PC-9 (cell line): ENCODE measurements at regions not wholly inside any gene's neighbourhood (a gene's known extent, or its start where the extent isn't known, plus 50 kb on each side); places are given as distances from the start of the nearest gene placed in this dataset.

Experiments used
- BruUV-seq: library from RNA; stranded (reverse); fragments of 400-500 nt; replicated peaks from 2 replicates; lab custom pipeline; 2021; lab: Mats Ljungman, UMichigan
- CTCF ChIA-PET: fragments of 300-600 bp; sonication (Branson Sonifier 250); formaldehyde crosslinking; loops from one replicate; lab custom pipeline; 2022; ENCODE audit warnings: antibody characterized with exemption; lab: Charles Lee
- POLR2A ChIA-PET: fragments of 300-600 bp; sonication (Branson Sonifier 250); formaldehyde crosslinking; loops from one replicate; lab custom pipeline; 2022; ENCODE audit warnings: antibody characterized with exemption; ENCODE audit not compliant: unreplicated experiment; lab: Charles Lee
- DNase-seq, 2 experiments: peaks; one replicate each; pipeline versions ENCODE4 v3.0.0 to v3.0.0-alpha.2; 2015 to 2022; ENCODE audit warnings: mixed read lengths in 1 of 2
- H2AFZ ChIP-seq: fragments of 200-600 bp; sonication (generic); 2 replicates; pipeline ENCODE4 v1.8.1; 2017; ENCODE audit warnings: antibody characterized with exemption
- H3F3A ChIP-seq: fragments of 200-600 bp; sonication (generic); 2 replicates; pipeline ENCODE4 v1.8.1; 2017; ENCODE audit warnings: antibody characterized with exemption, mild to moderate bottlenecking, low read depth; ENCODE audit not compliant: insufficient read depth
- H3K27ac ChIP-seq: fragments of 200-600 bp; sonication (generic); 2 replicates; pipeline ENCODE4 v1.6.1; 2016; ENCODE audit warnings: mixed run types
- H3K27me3 ChIP-seq: fragments of 200-600 bp; sonication (generic); 2 replicates; pipeline ENCODE4 v1.6.1; 2016; ENCODE audit warnings: low read depth, mixed run types; ENCODE audit not compliant: insufficient read depth
- H3K36me3 ChIP-seq: fragments of 200-600 bp; sonication (generic); 2 replicates; pipeline ENCODE4 v1.6.1; 2016; ENCODE audit warnings: low read depth, mixed run types
- H3K4me1 ChIP-seq: fragments of 200-600 bp; sonication (generic); replicated peaks from 2 replicates; pipeline ENCODE4 v1.6.1; 2016; ENCODE audit warnings: mixed run types; ENCODE audit not compliant: insufficient read depth
- H3K4me2 ChIP-seq: fragments of 200-600 bp; sonication (generic); 2 replicates; pipeline ENCODE4 v1.6.1; 2017; ENCODE audit warnings: mixed run types
- H3K4me3 ChIP-seq: fragments of 200-600 bp; sonication (generic); 2 replicates; pipeline ENCODE4 v1.6.1; 2016; ENCODE audit warnings: mixed run types
- H3K79me2 ChIP-seq: fragments of 200-600 bp; sonication (generic); 2 replicates; pipeline ENCODE4 v1.6.1; 2017; ENCODE audit warnings: low read depth, mixed run types
- H3K9me2 ChIP-seq: fragments of 200-600 bp; sonication (generic); 2 replicates; pipeline ENCODE4 v1.8.1; 2017; ENCODE audit warnings: mild to moderate bottlenecking; ENCODE audit not compliant: insufficient read depth
- H3K9me3 ChIP-seq: fragments of 200-600 bp; sonication (generic); 2 replicates; pipeline ENCODE4 v1.8.1; 2016; ENCODE audit warnings: low read depth; ENCODE audit not compliant: insufficient read depth
- H4K20me1 ChIP-seq: fragments of 200-600 bp; sonication (generic); 2 replicates; pipeline ENCODE4 v1.8.1; 2017; ENCODE audit not compliant: insufficient read depth
- CTCF ChIP-seq: fragments of 200-600 bp; sonication (generic); conservative IDR thresholded peaks from 2 replicates; pipeline ENCODE4 v1.6.1; 2017; ENCODE audit warnings: mixed run types, antibody characterized with exemption, mild to moderate bottlenecking, moderate library complexity
- EZH2 ChIP-seq: fragments of 200-600 bp; sonication (generic); IDR thresholded peaks from 2 replicates; pipeline ENCODE4 v1.8.0; 2017; ENCODE audit warnings: antibody characterized with exemption, low read depth
- intact Hi-C: fragments of 100-400 bp; cut with micrococcal nuclease; formaldehyde crosslinking; loops from one replicate; pipeline ENCODE4 v1.10.0; 2022; ENCODE audit not compliant: unreplicated experiment

- no peak overlapping the region for H3K4me3 ChIP-seq
- no peak for DNase-seq
- CTCF ChIA-PET, result no interaction called here
- H3K9me3 ChIP-seq, result no peaks in the 10 kb centered on the region; the same call in 1 of the 2 replicates
- H3K36me3 ChIP-seq, result no peaks in the 10 kb centered on the region
- BruUV-seq, result no TSS peak
- no peak overlapping the region for H3K27ac ChIP-seq
- POLR2A ChIA-PET, result no interaction called here
- H3K79me2 ChIP-seq, result no peaks in the 10 kb centered on the region
- intact Hi-C loops, result no loop called here
- no peaks in the 10 kb centered on the region for H3K27me3 ChIP-seq
- H3K4me1 ChIP-seq, result no peaks in the 10 kb centered on the region
- no peak for TF ChIP-seq CTCF
- TF ChIP-seq EZH2, result no peak
- H4K20me1 ChIP-seq, result no peaks in the 10 kb centered on the region
- no peak overlapping the region for H3K4me2 ChIP-seq
- H3F3A ChIP-seq, result no peaks in the 10 kb centered on the region
- no peaks in the 10 kb centered on the region for H3K9me2 ChIP-seq
- no peak overlapping the region for H2AFZ ChIP-seq
Measured at GRCh38 chr15:96158938-96159337, 171.6 kb upstream of the NR2F2 start.

- no TSS peak for BruUV-seq
- Histone ChIP-seq H3K4me1 (no peaks in the 10 kb centered on the region), H3K27ac (no peak overlapping the region), H3F3A (no peaks in the 10 kb centered on the region), H3K36me3 (no peaks in the 10 kb centered on the region), H2AFZ (no peak overlapping the region), H3K79me2 (no peaks in the 10 kb centered on the region), H3K27me3 (no peaks in the 10 kb centered on the region), H3K4me3 (no peak overlapping the region), H4K20me1 (no peaks in the 10 kb centered on the region), H3K9me2 (no peaks in the 10 kb centered on the region), H3K4me2 (no peak overlapping the region), H3K9me3 (no peaks in the 10 kb centered on the region; the same call in 1 of the 2 replicates)
- ChIA-PET CTCF (interaction anchor here (0.7 kb wide), 1 partner anchor 59 kb away, joined by 4 read pairs; no protein-coding TSS in a partner anchor), POLR2A (no interaction called here)
- TF ChIP-seq CTCF (no peak), EZH2 (no peak)
- intact Hi-C loops, result no loop called here
- DNase-seq, result no peak
Measured at GRCh38 chr15:96160269-96160668, 170.2 kb upstream of the NR2F2 start.

DNA sequence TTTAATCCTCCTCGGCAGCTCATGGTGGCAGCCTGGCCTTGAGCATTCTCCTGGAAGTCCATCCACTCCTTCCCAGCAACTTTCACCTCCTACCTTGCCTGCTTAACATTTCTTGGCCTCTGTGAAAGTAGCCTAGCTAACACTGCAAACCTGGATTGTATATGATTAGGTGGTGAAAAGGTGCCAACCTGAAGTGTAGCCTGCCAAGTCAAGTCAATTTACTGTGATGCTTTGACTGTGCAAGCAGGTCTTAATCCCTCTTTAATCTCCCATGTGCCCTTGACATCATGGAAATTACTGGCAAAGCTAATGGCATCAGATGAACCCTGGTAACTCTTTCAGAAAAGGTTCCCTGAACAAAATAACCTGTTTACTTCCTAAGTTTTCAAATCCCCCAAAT is 169.7 kb upstream of the NR2F2 start:
- H3K79me2 ChIP-seq, result no peaks in the 10 kb centered on the region
- no peak overlapping the region for H2AFZ ChIP-seq
- no peak overlapping the region for H3K4me3 ChIP-seq
- no peaks in the 10 kb centered on the region for H3K9me2 ChIP-seq
- no peaks in the 10 kb centered on the region for H3K36me3 ChIP-seq
- TF ChIP-seq EZH2, result no peak
- no peak for TF ChIP-seq CTCF
- H3K27ac ChIP-seq, result no peak overlapping the region
- H3F3A ChIP-seq, result no peaks in the 10 kb centered on the region
- BruUV-seq, result no TSS peak
- H4K20me1 ChIP-seq, result no peaks in the 10 kb centered on the region
- no peaks in the 10 kb centered on the region for H3K27me3 ChIP-seq
- H3K4me1 ChIP-seq, result no peaks in the 10 kb centered on the region
- H3K4me2 ChIP-seq, result no peak overlapping the region
- POLR2A ChIA-PET, result interaction anchor here (0.7 kb wide), 1 partner anchor 108 kb away, joined by 3 read pairs; no protein-coding TSS in a partner anchor
- no peak for DNase-seq
- H3K9me3 ChIP-seq, result no peaks in the 10 kb centered on the region
- intact Hi-C loops, result no loop called here
- CTCF ChIA-PET, result interaction anchor here (0.7 kb wide), 1 partner anchor 59 kb away, joined by 4 read pairs; no protein-coding TSS in a partner anchor
